Loucy (cell line): ENCODE measurements at regions not wholly inside any gene's neighbourhood (a gene's known extent, or its start where the extent isn't known, plus 50 kb on each side); places are given as distances from the start of the nearest gene placed in this dataset.

Experiments used
- H2AFZ ChIP-seq: fragments of 200-600 bp; sonication (generic); 2 replicates; pipeline ENCODE4 v1.6.0; 2016; ENCODE audit warnings: antibody characterized with exemption, mild to moderate bottlenecking, low read length, moderate library complexity
- H3F3A ChIP-seq: fragments of 200-600 bp; 2 replicates; pipeline ENCODE4 v1.6.0; 2016; ENCODE audit warnings: antibody characterized with exemption, low read depth, mild to moderate bottlenecking
- H3K27me3 ChIP-seq: fragments of 200-600 bp; sonication (generic); 2 replicates; pipeline ENCODE4 v1.6.1; 2014; ENCODE audit warnings: low read length, mild to moderate bottlenecking; ENCODE audit not compliant: insufficient read depth, poor library complexity, severe bottlenecking
- H3K36me3 ChIP-seq: fragments of 200-600 bp; sonication (generic); 2 replicates; pipeline ENCODE4 v1.6.1; 2016; ENCODE audit warnings: low read length; ENCODE audit not compliant: insufficient read depth
- H3K4me1 ChIP-seq: fragments of 200-600 bp; sonication (generic); 2 replicates; pipeline ENCODE4 v1.5.1; 2014; ENCODE audit warnings: low read length, mild to moderate bottlenecking; ENCODE audit not compliant: insufficient read depth, poor library complexity, severe bottlenecking
- H3K4me2 ChIP-seq: fragments of 200-600 bp; sonication (generic); 2 replicates; pipeline ENCODE4 v1.6.0; 2014; ENCODE audit warnings: antibody characterized with exemption, low read length, low read depth, mild to moderate bottlenecking; ENCODE audit not compliant: poor library complexity, severe bottlenecking
- H3K4me3 ChIP-seq: fragments of 200-600 bp; sonication (generic); 2 replicates; pipeline ENCODE4 v1.5.1; 2014; ENCODE audit warnings: low read length, mild to moderate bottlenecking, mixed read lengths; ENCODE audit not compliant: poor library complexity, severe bottlenecking
- H3K79me2 ChIP-seq: fragments of 200-600 bp; sonication (generic); 2 replicates; pipeline ENCODE4 v1.6.1; 2014; ENCODE audit warnings: low read length; ENCODE audit not compliant: insufficient read depth
- H3K9ac ChIP-seq: fragments of 200-600 bp; sonication (generic); 2 replicates; pipeline ENCODE4 v1.6.0; 2014; ENCODE audit warnings: mild to moderate bottlenecking, low read depth, low read length, moderate library complexity; ENCODE audit not compliant: poor library complexity, severe bottlenecking
- H3K9me2 ChIP-seq: fragments of 200-600 bp; sonication (generic); replicated peaks from 2 replicates; pipeline ENCODE4 v1.6.1; 2016; ENCODE audit warnings: low read depth, low read length, mixed read lengths
- H3K9me3 ChIP-seq: fragments of 200-600 bp; sonication (generic); 2 replicates; pipeline ENCODE4 v1.6.1; 2014; ENCODE audit warnings: mild to moderate bottlenecking, antibody characterized with exemption, low read length, low read depth; ENCODE audit not compliant: insufficient read depth
- H4K20me1 ChIP-seq: fragments of 200-600 bp; sonication (generic); 2 replicates; pipeline ENCODE4 v1.6.0; 2014; ENCODE audit warnings: antibody characterized with exemption, low read length, mild to moderate bottlenecking; ENCODE audit not compliant: insufficient read depth, poor library complexity, severe bottlenecking
- CTCF ChIP-seq: fragments of 200-600 bp; sonication (generic); conservative IDR thresholded peaks from 2 replicates; pipeline ENCODE4 v1.5.1; 2014; ENCODE audit warnings: mild to moderate bottlenecking, antibody characterized with exemption, low read length
- EZH2phosphoT487 ChIP-seq: fragments of 200-600 bp; IDR thresholded peaks from 2 replicates; pipeline ENCODE4 v1.6.1; 2018; ENCODE audit warnings: antibody characterized with exemption, mild to moderate bottlenecking, moderate library complexity, borderline replicate concordance

GRCh38 chr20:20856956-20857355, 144.5 kb upstream of the RALGAPA2 start:
- no peak overlapping the region for H3K4me2 ChIP-seq

GRCh38 chr20:20856306-20856705, 143.9 kb upstream of the RALGAPA2 start:
- H3K9me2 ChIP-seq: no peaks in the 10 kb centered on the region
- TF ChIP-seq CTCF (no peak), EZH2phosphoT487 (no peak)
- no peaks in the 10 kb centered on the region for H3F3A ChIP-seq
- H3K4me3 ChIP-seq: no peak overlapping the region
- no peaks in the 10 kb centered on the region for H3K36me3 ChIP-seq
- no peak overlapping the region for H3K9ac ChIP-seq
- no peaks in the 10 kb centered on the region for H3K79me2 ChIP-seq
- H2AFZ ChIP-seq: no peak overlapping the region
- no peaks in the 10 kb centered on the region for H4K20me1 ChIP-seq
- no peak overlapping the region for H3K4me2 ChIP-seq
- H3K9me3 ChIP-seq: no peaks in the 10 kb centered on the region
- H3K27me3 ChIP-seq: no peaks in the 10 kb centered on the region
- no peaks in the 10 kb centered on the region for H3K4me1 ChIP-seq

More at GRCh38 chr20:20856956-20857355, 144.5 kb upstream of the RALGAPA2 start:
- Histone ChIP-seq H3F3A (no peaks in the 10 kb centered on the region), H2AFZ (no peak overlapping the region), H4K20me1 (no peaks in the 10 kb centered on the region), H3K27me3 (no peaks in the 10 kb centered on the region), H3K4me3 (no peak overlapping the region), H3K4me1 (no peaks in the 10 kb centered on the region), H3K9me2 (no peaks in the 10 kb centered on the region), H3K9ac (no peak overlapping the region), H3K79me2 (no peaks in the 10 kb centered on the region), H3K36me3 (no peaks in the 10 kb centered on the region), H3K9me3 (no peaks in the 10 kb centered on the region)
- no peak for TF ChIP-seq CTCF
- no peak for TF ChIP-seq EZH2phosphoT487

- Histone ChIP-seq H3K9me2 (no peaks in the 10 kb centered on the region), H4K20me1 (no peaks in the 10 kb centered on the region), H2AFZ (no peak overlapping the region), H3K4me1 (no peaks in the 10 kb centered on the region), H3K36me3 (no peaks in the 10 kb centered on the region), H3K79me2 (no peaks in the 10 kb centered on the region), H3K9ac (no peak overlapping the region), H3K4me2 (no peak overlapping the region), H3K9me3 (no peaks in the 10 kb centered on the region), H3K4me3 (no peak overlapping the region), H3F3A (no peaks in the 10 kb centered on the region), H3K27me3 (no peaks in the 10 kb centered on the region)
- no peak for TF ChIP-seq EZH2phosphoT487
- TF ChIP-seq CTCF: no peak
Measured at GRCh38 chr20:20851385-20851784, 138.9 kb upstream of the RALGAPA2 start.
